Smooth muscle cell (in vitro differentiated cells): ENCODE measurements at regions not wholly inside any gene's neighbourhood (a gene's known extent, or its start where the extent isn't known, plus 50 kb on each side); places are given as distances from the start of the nearest gene placed in this dataset.

Source experiments
- DNase-seq: peaks from one replicate; lab custom pipeline; 2025; ENCODE audit not compliant: unreplicated experiment; lab: John Stamatoyannopoulos, UW
- H2AFZ ChIP-seq: fragments of 200-600 bp; sonication (generic); 2 replicates; pipeline ENCODE4 v1.6.0; 2016; ENCODE audit warnings: antibody characterized with exemption, low read depth, mild to moderate bottlenecking
- H3F3A ChIP-seq: fragments of 200-600 bp; sonication (generic); 2 replicates; pipeline ENCODE4 v1.6.0; 2017; ENCODE audit warnings: antibody characterized with exemption, low read depth
- H3K27ac ChIP-seq: fragments of 200-600 bp; sonication (generic); 2 replicates; pipeline ENCODE4 v1.5.1; 2016; ENCODE audit warnings: low read depth, mild to moderate bottlenecking
- H3K27me3 ChIP-seq: fragments of 200-600 bp; sonication (generic); 2 replicates; pipeline ENCODE4 v1.6.1; 2016; ENCODE audit warnings: low read depth, mild to moderate bottlenecking
- H3K36me3 ChIP-seq: fragments of 200-600 bp; sonication (generic); 2 replicates; pipeline ENCODE4 v1.5.1; 2016; ENCODE audit warnings: low read depth
- H3K4me1 ChIP-seq: fragments of 200-600 bp; sonication (generic); 2 replicates; pipeline ENCODE4 v1.5.1; 2016; ENCODE audit warnings: low read depth
- H3K4me2 ChIP-seq: fragments of 200-600 bp; sonication (generic); 2 replicates; pipeline ENCODE4 v1.6.0; 2016; ENCODE audit warnings: mild to moderate bottlenecking
- H3K4me3 ChIP-seq: fragments of 200-600 bp; sonication (generic); 2 replicates; pipeline ENCODE4 v1.5.1; 2016; ENCODE audit warnings: mild to moderate bottlenecking
- H3K79me2 ChIP-seq: fragments of 200-600 bp; sonication (generic); 2 replicates; pipeline ENCODE4 v1.6.0; 2016; ENCODE audit warnings: low read depth, mild to moderate bottlenecking
- H3K9ac ChIP-seq: fragments of 200-600 bp; sonication (generic); 2 replicates; pipeline ENCODE4 v1.6.0; 2016; ENCODE audit warnings: low read depth
- H3K9me3 ChIP-seq: fragments of 200-600 bp; sonication (generic); replicated peaks from 2 replicates; pipeline ENCODE4 v1.5.1; 2016; ENCODE audit warnings: low read depth
- H4K20me1 ChIP-seq: fragments of 200-600 bp; sonication (generic); 2 replicates; pipeline ENCODE4 v1.6.0; 2016; ENCODE audit warnings: low read depth
- CTCF ChIP-seq: fragments of 200-600 bp; sonication (generic); IDR thresholded peaks from 2 replicates; pipeline ENCODE4 v1.5.1; 2017; ENCODE audit warnings: borderline replicate concordance, mild to moderate bottlenecking, antibody characterized with exemption; ENCODE audit not compliant: insufficient read depth, poor library complexity, severe bottlenecking
- WGBS: methylation state at CpG from one replicate; pipeline ENCODE4 v1.1.7; 2016; ENCODE audit warnings: low lambda C conversion rate; 5-methylcytosine and 5-hydroxymethylcytosine counted together

DNA sequence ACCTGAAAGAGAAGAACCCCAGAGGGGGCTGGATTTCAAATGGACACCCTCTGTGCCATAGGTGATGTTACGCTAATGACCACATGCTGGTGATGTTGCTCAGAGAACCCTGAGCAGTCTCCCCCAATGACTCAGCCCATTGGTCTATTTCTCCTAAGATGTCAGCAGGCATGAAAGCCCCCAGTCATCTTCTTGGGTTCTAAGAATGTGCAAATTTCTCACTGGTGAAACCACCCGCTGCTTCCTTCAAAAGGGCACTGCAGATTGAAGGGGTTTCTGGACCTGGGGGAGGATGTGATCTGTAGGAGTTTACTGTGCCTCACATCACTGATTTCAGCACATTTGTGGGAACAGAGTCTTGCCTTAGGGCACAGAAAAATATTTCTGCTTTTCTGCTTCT lies 298.4 kb upstream of the MOCS1 start:
- Histone ChIP-seq H3K27me3 (peaks cover 3% of the 10 kb centered on the region), H3K79me2 (no peaks in the 10 kb centered on the region), H3K4me1 (no peaks in the 10 kb centered on the region), H3K4me2 (no peak overlapping the region), H3K27ac (no peak overlapping the region), H3K36me3 (no peaks in the 10 kb centered on the region), H3F3A (no peaks in the 10 kb centered on the region), H2AFZ (no peak overlapping the region), H3K4me3 (no peak overlapping the region), H4K20me1 (no peaks in the 10 kb centered on the region), H3K9ac (no peak overlapping the region), H3K9me3 (no peaks in the 10 kb centered on the region)
- 93% methylated on average over 2 of the region's 2 CpGs for WGBS
- DNase-seq: no peak
- TF ChIP-seq CTCF: no peak

DNA sequence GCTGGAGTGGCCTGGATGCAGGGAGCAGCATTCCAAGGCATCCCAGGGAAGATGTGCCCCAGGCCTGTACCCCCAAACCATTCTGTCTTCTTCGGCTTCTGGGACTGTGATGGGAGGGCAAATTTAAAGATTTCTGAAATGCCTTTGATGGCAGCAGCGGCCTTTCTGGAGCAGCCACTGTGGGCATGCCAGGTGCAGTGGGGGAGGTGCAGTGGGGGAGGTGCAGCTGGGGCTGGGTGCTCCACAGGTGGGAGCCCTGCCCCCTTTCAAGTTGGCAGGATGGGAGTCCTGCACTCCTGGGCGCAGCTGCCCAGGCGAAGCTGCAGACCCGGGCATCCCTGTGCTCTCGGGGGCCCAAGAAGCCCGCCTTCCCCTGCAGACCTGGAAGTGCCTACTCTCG lies 293.5 kb upstream of the MOCS1 start:
- no peaks in the 10 kb centered on the region for H3K79me2 ChIP-seq
- H2AFZ ChIP-seq: no peak overlapping the region
- H3F3A ChIP-seq: no peaks in the 10 kb centered on the region
- no peak for TF ChIP-seq CTCF
- no peak for DNase-seq
- peaks cover 8% of the 10 kb centered on the region for H3K27me3 ChIP-seq
- no peaks in the 10 kb centered on the region for H3K36me3 ChIP-seq
- no peak overlapping the region for H3K4me2 ChIP-seq
- H3K9ac ChIP-seq: no peak overlapping the region
- WGBS: 79% methylated on average over 6 of the region's 8 CpGs
- no peaks in the 10 kb centered on the region for H3K9me3 ChIP-seq
- no peaks in the 10 kb centered on the region for H4K20me1 ChIP-seq
- no peak overlapping the region for H3K4me3 ChIP-seq
- no peak overlapping the region for H3K27ac ChIP-seq
- no peaks in the 10 kb centered on the region for H3K4me1 ChIP-seq

DNA sequence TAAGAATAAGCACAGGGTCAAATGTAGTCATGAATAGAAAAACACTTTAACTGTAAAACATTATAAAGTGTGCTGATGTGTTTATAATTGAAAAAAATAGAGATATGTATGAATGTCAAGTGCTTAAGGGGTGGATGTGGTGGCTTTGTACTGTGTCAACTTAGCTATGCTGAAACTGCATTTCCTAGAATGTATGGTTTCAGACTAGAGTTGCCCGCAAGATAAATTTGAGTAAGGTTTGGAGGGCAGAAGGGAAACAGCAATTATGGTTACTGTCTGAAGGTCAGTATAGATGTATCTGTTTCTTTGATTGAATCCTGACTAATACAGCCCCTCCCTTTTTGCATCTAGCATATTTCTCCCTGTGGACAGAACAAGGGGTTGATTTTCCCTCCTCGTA lies 288.1 kb upstream of the MOCS1 start:
- H3F3A ChIP-seq: no peaks in the 10 kb centered on the region
- H3K27ac ChIP-seq: no peak overlapping the region
- H2AFZ ChIP-seq: no peak overlapping the region
- H3K4me3 ChIP-seq: no peak overlapping the region
- peaks cover 5% of the 10 kb centered on the region for H3K27me3 ChIP-seq
- H3K9me3 ChIP-seq: no peaks in the 10 kb centered on the region
- no peak overlapping the region for H3K9ac ChIP-seq
- TF ChIP-seq CTCF: no peak
- H3K4me1 ChIP-seq: no peaks in the 10 kb centered on the region
- no peaks in the 10 kb centered on the region for H3K79me2 ChIP-seq
- H3K36me3 ChIP-seq: no peaks in the 10 kb centered on the region
- DNase-seq: no peak
- no peak overlapping the region for H3K4me2 ChIP-seq
- 89% methylated on average over 2 of the region's 2 CpGs for WGBS
- no peaks in the 10 kb centered on the region for H4K20me1 ChIP-seq

- Histone ChIP-seq H3K9me3 (no peaks in the 10 kb centered on the region), H3K27me3 (no peaks in the 10 kb centered on the region), H3K4me3 (no peak overlapping the region), H3F3A (no peaks in the 10 kb centered on the region), H3K79me2 (no peaks in the 10 kb centered on the region), H3K4me2 (no peak overlapping the region), H3K9ac (no peak overlapping the region), H3K36me3 (no peaks in the 10 kb centered on the region), H3K4me1 (no peaks in the 10 kb centered on the region), H2AFZ (no peak overlapping the region), H4K20me1 (no peaks in the 10 kb centered on the region), H3K27ac (no peak overlapping the region)
- TF ChIP-seq CTCF: no peak
- 95% methylated on average over 2 of the region's 2 CpGs for WGBS
- DNase-seq: no peak
These were observed 285.5 kb upstream of the MOCS1 start for GRCh38 chr6:40219799-40220198.
